SK-N-SH (cell line): ENCODE measurements at regions not wholly inside any gene's neighbourhood (a gene's known extent, or its start where the extent isn't known, plus 50 kb on each side); places are given as distances from the start of the nearest gene placed in this dataset.

ENCODE experiments used
- CTCF ChIA-PET: fragments of 300-600, 350-600 bp; formaldehyde crosslinking; extraction: SDS; loops from one replicate; lab custom pipeline; 2021; lab: Yijun Ruan, JAX
- POLR2A ChIA-PET: fragments of 350-600 bp; sonication (Branson Sonifier 250); formaldehyde crosslinking; extraction: SDS; loops from one replicate; lab custom pipeline; 2020; ENCODE audit warnings: antibody characterized with exemption, inconsistent platforms; lab: Yijun Ruan, JAX
- DNase-seq: peaks from one replicate; pipeline ENCODE4 v3.0.0; 2012
- H2AFZ ChIP-seq: fragments of 200-600 bp; sonication (generic); 2 replicates; pipeline ENCODE4 v1.8.1; 2016; ENCODE audit warnings: antibody characterized with exemption, mild to moderate bottlenecking, low read depth
- H3F3A ChIP-seq: fragments of 200-600 bp; sonication (generic); replicated peaks from 2 replicates; pipeline ENCODE3; 2016; ENCODE audit warnings: antibody characterized with exemption, mild to moderate bottlenecking; ENCODE audit not compliant: insufficient read depth
- H3K27ac ChIP-seq, 2 experiments: fragments of 200-500 bp in 1 of 2; fragments of 200-600 bp in 1 of 2; sonication (Bioruptor generic) in 1 of 2; sonication (generic), shearing (Covaris generic) in 1 of 2; 2 replicates each; pipeline versions ENCODE4 v1.5.1 to v1.6.1; 2014 to 2016; ENCODE audit warnings: low read depth in 2 of 2, inconsistent platforms in 1 of 2, low read length in 1 of 2, mild to moderate bottlenecking in 1 of 2, mixed read lengths in 1 of 2
- H3K27me3 ChIP-seq: fragments of 200-600 bp; sonication (generic), shearing (Covaris generic); 2 replicates; pipeline ENCODE4 v1.6.1; 2016; ENCODE audit warnings: mixed run types; ENCODE audit not compliant: insufficient read depth
- H3K36me3 ChIP-seq, 2 experiments: fragments of 200-500 bp in 1 of 2; fragments of 200-600 bp in 1 of 2; sonication (Bioruptor generic) in 1 of 2; sonication (generic) in 1 of 2; replicated peaks in 1 of 2; 2 replicates each; pipeline versions ENCODE3 to v1.5.1; 2014 to 2016; ENCODE audit warnings: low read length in 1 of 2, mild to moderate bottlenecking in 1 of 2; ENCODE audit not compliant: insufficient read depth in 2 of 2, control insufficient read depth in 1 of 2
- H3K4me1 ChIP-seq, 2 experiments: fragments of 200-500 bp in 1 of 2; fragments of 200-600 bp in 1 of 2; sonication (Bioruptor generic) in 1 of 2; sonication (generic), shearing (Covaris generic) in 1 of 2; 2 replicates each; pipeline versions ENCODE4 v1.5.1 to v1.6.1; 2014 to 2016; ENCODE audit warnings: low read depth in 1 of 2, low read length in 1 of 2, mixed run types in 1 of 2; ENCODE audit not compliant: insufficient read depth in 2 of 2, control insufficient read depth in 1 of 2
- H3K4me2 ChIP-seq: fragments of 200-600 bp; sonication (generic), shearing (Covaris generic); 2 replicates; pipeline ENCODE4 v1.6.1; 2017; ENCODE audit warnings: mixed run types
- H3K4me3 ChIP-seq, 2 experiments: fragments of 200-500 bp in 1 of 2; fragments of 200-600 bp in 1 of 2; sonication (Bioruptor generic) in 1 of 2; sonication (generic), shearing (Covaris generic) in 1 of 2; 2 replicates each; pipeline versions ENCODE4 v1.5.1 to v1.8.1; 2014 to 2016; ENCODE audit warnings: low read depth in 2 of 2, inconsistent platforms in 1 of 2, low read length in 1 of 2, mild to moderate bottlenecking in 1 of 2, mixed read lengths in 1 of 2, moderate library complexity in 1 of 2
- H3K79me2 ChIP-seq: fragments of 200-600 bp; sonication (generic); 2 replicates; pipeline ENCODE4 v1.8.1; 2017; ENCODE audit warnings: mild to moderate bottlenecking; ENCODE audit not compliant: insufficient read depth
- H3K9ac ChIP-seq: fragments of 200-600 bp; sonication (generic); 2 replicates; pipeline ENCODE4 v1.6.1; 2017; ENCODE audit warnings: mixed run types
- H3K9me2 ChIP-seq: fragments of 200-600 bp; sonication (generic); 2 replicates; pipeline ENCODE4 v1.6.1; 2017; ENCODE audit warnings: mixed run types
- H3K9me3 ChIP-seq: fragments of 200-600 bp; sonication (generic); 2 replicates; pipeline ENCODE4 v1.6.1; 2017; ENCODE audit warnings: mixed run types, mild to moderate bottlenecking, moderate library complexity
- H4K20me1 ChIP-seq: fragments of 200-600 bp; sonication (generic); 2 replicates; pipeline ENCODE4 v1.6.1; 2017; ENCODE audit warnings: mild to moderate bottlenecking, mixed run types; ENCODE audit not compliant: insufficient read depth
- ELF1 ChIP-seq: IDR thresholded peaks from 2 replicates; pipeline ENCODE4 v1.4.0; 2012
- EP300 ChIP-seq, 2 experiments: IDR thresholded peaks; 2 replicates each; pipeline versions ENCODE4 v1.4.0 to v1.6.1; 2012; ENCODE audit warnings: borderline replicate concordance in 1 of 2, low read depth in 1 of 2, low read length in 1 of 2
- FOSL2 ChIP-seq: IDR thresholded peaks from 2 replicates; pipeline ENCODE4 v1.4.0; 2012; ENCODE audit warnings: low read depth, mild to moderate bottlenecking, moderate library complexity, borderline replicate concordance
- GATA2 ChIP-seq: sonication (generic); formaldehyde crosslinking; IDR thresholded peaks from 2 replicates; pipeline ENCODE4 v1.5.0; 2020; ENCODE audit warnings: mild to moderate bottlenecking, missing genetic modification reagents
- MXI1 ChIP-seq: IDR thresholded peaks from 2 replicates; pipeline ENCODE4 v1.6.1; 2012; ENCODE audit warnings: mild to moderate bottlenecking, low read depth, low read length, improper control_type of control experiment
- NFIC ChIP-seq: IDR thresholded peaks from 2 replicates; pipeline ENCODE4 v1.4.0; 2012; ENCODE audit warnings: borderline replicate concordance
- NRF1 ChIP-seq: IDR thresholded peaks from 2 replicates; pipeline ENCODE4 v1.6.1; 2012; ENCODE audit warnings: low read depth, mild to moderate bottlenecking, low read length
- POLR2AphosphoS5 ChIP-seq: IDR thresholded peaks from 2 replicates; pipeline ENCODE4 v1.6.1; 2012; ENCODE audit warnings: low read depth, low read length
- RAD21 ChIP-seq: IDR thresholded peaks from 2 replicates; pipeline ENCODE4 v1.6.1; 2012; ENCODE audit warnings: mild to moderate bottlenecking, low read length
- RCOR1 ChIP-seq: fragments of 150-350 bp; IDR thresholded peaks from 2 replicates; pipeline ENCODE4 v1.6.1; 2017; ENCODE audit warnings: antibody characterized with exemption, low read length
- RFX5 ChIP-seq: IDR thresholded peaks from 2 replicates; pipeline ENCODE4 v1.6.1; 2012; ENCODE audit warnings: mild to moderate bottlenecking, improper control_type of control experiment, low read length
- RXRA ChIP-seq: IDR thresholded peaks from 2 replicates; pipeline ENCODE4 v1.4.0; 2012; ENCODE audit warnings: low read depth, mild to moderate bottlenecking, borderline replicate concordance
- SIN3A ChIP-seq: IDR thresholded peaks from 2 replicates; pipeline ENCODE4 v1.6.1; 2012; ENCODE audit warnings: low read depth, mild to moderate bottlenecking, low read length, moderate library complexity, borderline replicate concordance
- SMC3 ChIP-seq: IDR thresholded peaks from 2 replicates; pipeline ENCODE4 v1.6.1; 2012; ENCODE audit warnings: low read depth, low read length, improper control_type of control experiment
- TAF1 ChIP-seq: IDR thresholded peaks from 2 replicates; pipeline ENCODE4 v1.6.1; 2012; ENCODE audit warnings: low read depth, mild to moderate bottlenecking, low read length, moderate library complexity, borderline replicate concordance
- TCF12 ChIP-seq: IDR thresholded peaks from 2 replicates; pipeline ENCODE4 v1.4.0; 2012
- YY1 ChIP-seq: IDR thresholded peaks from 2 replicates; pipeline ENCODE4 v1.4.0; 2012; ENCODE audit warnings: low read depth, mild to moderate bottlenecking
- WGBS: methylation state at CpG from one replicate; pipeline ENCODE4 v1.1.6; 2017; ENCODE audit warnings: low lambda C conversion rate; 5-methylcytosine and 5-hydroxymethylcytosine counted together
- TF ChIP-seq, protein P1 (sequence below): fragments of 150-350 bp; IDR thresholded peaks from 2 replicates; pipeline ENCODE4 v1.6.1; 2016; ENCODE audit warnings: mild to moderate bottlenecking, low read depth, low read length
- TF ChIP-seq, protein P2 (sequence below): fragments of 150-350 bp; IDR thresholded peaks from 2 replicates; pipeline ENCODE4 v1.6.1; 2017; ENCODE audit warnings: antibody characterized with exemption, low read length, low read depth, borderline replicate concordance
- TF ChIP-seq, protein P3 (sequence below): IDR thresholded peaks from 2 replicates; pipeline ENCODE4 v1.4.0; 2012; ENCODE audit warnings: low read depth, borderline replicate concordance
- TF ChIP-seq, protein P4 (sequence below): IDR thresholded peaks from 2 replicates; pipeline ENCODE4 v1.4.0; 2012; ENCODE audit warnings: low read depth
- TF ChIP-seq, protein P5 (sequence below): IDR thresholded peaks from 2 replicates; pipeline ENCODE4 v1.4.0; 2012; ENCODE audit warnings: low read depth, borderline replicate concordance
- TF ChIP-seq, protein P6 (sequence below): IDR thresholded peaks from 2 replicates; pipeline ENCODE4 v1.6.1; 2012; ENCODE audit warnings: mild to moderate bottlenecking, low read depth, low read length, moderate library complexity

DNA sequence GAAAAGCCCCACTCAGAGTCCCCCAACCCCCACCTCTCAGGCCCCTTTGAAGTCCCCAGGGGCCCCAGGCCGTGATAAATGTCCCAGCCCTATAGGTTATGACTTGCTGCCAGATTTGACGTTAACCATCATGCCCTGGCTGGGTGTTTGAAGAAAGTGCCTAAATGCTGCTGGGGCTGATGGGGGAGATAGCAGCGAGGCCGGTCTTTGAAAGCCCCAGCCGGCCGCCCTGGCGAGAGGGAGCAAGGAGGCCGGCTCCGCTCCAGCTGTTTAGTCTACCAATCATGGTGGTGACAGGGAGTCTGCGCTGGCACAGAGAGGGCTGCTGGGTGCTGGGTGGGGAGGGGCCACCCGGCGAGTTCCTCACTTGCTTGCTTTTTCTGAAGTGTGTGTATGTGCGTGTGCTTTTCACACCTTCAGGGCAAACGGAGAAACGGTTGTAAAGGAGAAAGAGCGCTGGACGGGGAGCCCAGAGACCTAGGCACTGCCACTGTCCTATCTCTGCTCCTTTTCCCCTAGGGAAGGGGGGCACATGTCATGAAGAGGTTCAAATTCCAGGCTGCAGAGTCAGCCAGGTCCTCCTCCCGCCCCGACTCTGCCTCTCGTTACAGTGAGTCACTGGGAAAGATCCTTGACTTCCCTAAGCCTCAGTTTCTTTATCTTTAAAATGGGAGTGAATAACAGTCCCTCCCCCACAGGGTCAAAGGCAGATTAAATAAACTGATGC lies 126.1 kb upstream of the HAND1 start:
- H3K4me1 ChIP-seq = peaks cover 5 to 49% of the 10 kb centered on the region in 2 experiments; a peak in 2 of 4 replicates
- H3K36me3 ChIP-seq = no peaks in the 10 kb centered on the region
- 13% methylated on average over 20 of the region's 20 CpGs for WGBS
- peak overlapping the region in 1 of 2 experiments; percentile 85; a peak in 2 of 4 replicates for H3K27ac ChIP-seq
- H3K4me3 ChIP-seq = peak overlapping the region; percentile 20 to 46; a peak in 2 of 4 replicates
- H3F3A ChIP-seq = no peaks in the 10 kb centered on the region
- H3K79me2 ChIP-seq = no peaks in the 10 kb centered on the region
- POLR2A ChIA-PET = interaction anchor here (0.6 to 2.2 kb wide), 7 partner anchors 76 to 140 kb away, joined by 3 to 16 read pairs (median 5); no protein-coding TSS in a partner anchor
- no peak overlapping the region for H3K9ac ChIP-seq
- H3K27me3 ChIP-seq = no peaks in the 10 kb centered on the region; the same call in 1 of the 2 replicates
- H2AFZ ChIP-seq = no peak overlapping the region; the same call in 1 of the 2 replicates
- H3K9me2 ChIP-seq = no peaks in the 10 kb centered on the region
- no peaks in the 10 kb centered on the region for H3K9me3 ChIP-seq
- no peaks in the 10 kb centered on the region for H4K20me1 ChIP-seq
- CTCF ChIA-PET = interaction anchor here (0.7 to 3.6 kb wide), 9 partner anchors 31 to 142 kb away, joined by 3 to 24 read pairs (median 4); no protein-coding TSS in a partner anchor
- peak; percentile 91 for DNase-seq
- peak overlapping the region; percentile 71 for H3K4me2 ChIP-seq
- TF ChIP-seq YY1 (0 out of 2 replicates have a peak, but pooled peaks have one; percentile 23), TCF12 (peak; percentile 63), EP300 (IDR thresholded peaks at IDR 0.05; ENCODE audit: borderline replicate concordance in 1 of 2, low read depth in 1 of 2, low read length in 1 of 2) (peak; percentile 15 to 98; a peak in 2 of 4 replicates), NFIC (no peak), NRF1 (peak; percentile 55; the same call in 1 of the 2 replicates), SMC3 (0 out of 2 replicates have a peak, but pooled peaks have one; percentile 11), RXRA (0 out of 2 replicates have a peak, but pooled peaks have one; percentile 6), SIN3A (peak; percentile 13; the same call in 1 of the 2 replicates), GATA2 (CRISPR knock-in tag) (peak; percentile 100), POLR2AphosphoS5 (0 out of 2 replicates have a peak, but pooled peaks have one; percentile 32), RCOR1 (peak; percentile 84), TAF1 (no peak), RFX5 (no peak), FOSL2 (peak; percentile 20; the same call in 1 of the 2 replicates), RAD21 (no peak; the same call in 1 of the 2 replicates), ELF1 (no peak), MXI1 (peak; percentile 65; the same call in 1 of the 2 replicates)
- TF ChIP-seq, protein P1, sequence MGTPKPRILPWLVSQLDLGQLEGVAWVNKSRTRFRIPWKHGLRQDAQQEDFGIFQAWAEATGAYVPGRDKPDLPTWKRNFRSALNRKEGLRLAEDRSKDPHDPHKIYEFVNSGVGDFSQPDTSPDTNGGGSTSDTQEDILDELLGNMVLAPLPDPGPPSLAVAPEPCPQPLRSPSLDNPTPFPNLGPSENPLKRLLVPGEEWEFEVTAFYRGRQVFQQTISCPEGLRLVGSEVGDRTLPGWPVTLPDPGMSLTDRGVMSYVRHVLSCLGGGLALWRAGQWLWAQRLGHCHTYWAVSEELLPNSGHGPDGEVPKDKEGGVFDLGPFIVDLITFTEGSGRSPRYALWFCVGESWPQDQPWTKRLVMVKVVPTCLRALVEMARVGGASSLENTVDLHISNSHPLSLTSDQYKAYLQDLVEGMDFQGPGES = no peak
- TF ChIP-seq, protein P2, sequence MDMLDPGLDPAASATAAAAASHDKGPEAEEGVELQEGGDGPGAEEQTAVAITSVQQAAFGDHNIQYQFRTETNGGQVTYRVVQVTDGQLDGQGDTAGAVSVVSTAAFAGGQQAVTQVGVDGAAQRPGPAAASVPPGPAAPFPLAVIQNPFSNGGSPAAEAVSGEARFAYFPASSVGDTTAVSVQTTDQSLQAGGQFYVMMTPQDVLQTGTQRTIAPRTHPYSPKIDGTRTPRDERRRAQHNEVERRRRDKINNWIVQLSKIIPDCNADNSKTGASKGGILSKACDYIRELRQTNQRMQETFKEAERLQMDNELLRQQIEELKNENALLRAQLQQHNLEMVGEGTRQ = no peak
- TF ChIP-seq, protein P3, sequence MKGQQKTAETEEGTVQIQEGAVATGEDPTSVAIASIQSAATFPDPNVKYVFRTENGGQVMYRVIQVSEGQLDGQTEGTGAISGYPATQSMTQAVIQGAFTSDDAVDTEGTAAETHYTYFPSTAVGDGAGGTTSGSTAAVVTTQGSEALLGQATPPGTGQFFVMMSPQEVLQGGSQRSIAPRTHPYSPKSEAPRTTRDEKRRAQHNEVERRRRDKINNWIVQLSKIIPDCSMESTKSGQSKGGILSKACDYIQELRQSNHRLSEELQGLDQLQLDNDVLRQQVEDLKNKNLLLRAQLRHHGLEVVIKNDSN = no peak
- TF ChIP-seq, protein P4, sequence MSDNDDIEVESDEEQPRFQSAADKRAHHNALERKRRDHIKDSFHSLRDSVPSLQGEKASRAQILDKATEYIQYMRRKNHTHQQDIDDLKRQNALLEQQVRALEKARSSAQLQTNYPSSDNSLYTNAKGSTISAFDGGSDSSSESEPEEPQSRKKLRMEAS = no peak
- TF ChIP-seq, protein P5, sequence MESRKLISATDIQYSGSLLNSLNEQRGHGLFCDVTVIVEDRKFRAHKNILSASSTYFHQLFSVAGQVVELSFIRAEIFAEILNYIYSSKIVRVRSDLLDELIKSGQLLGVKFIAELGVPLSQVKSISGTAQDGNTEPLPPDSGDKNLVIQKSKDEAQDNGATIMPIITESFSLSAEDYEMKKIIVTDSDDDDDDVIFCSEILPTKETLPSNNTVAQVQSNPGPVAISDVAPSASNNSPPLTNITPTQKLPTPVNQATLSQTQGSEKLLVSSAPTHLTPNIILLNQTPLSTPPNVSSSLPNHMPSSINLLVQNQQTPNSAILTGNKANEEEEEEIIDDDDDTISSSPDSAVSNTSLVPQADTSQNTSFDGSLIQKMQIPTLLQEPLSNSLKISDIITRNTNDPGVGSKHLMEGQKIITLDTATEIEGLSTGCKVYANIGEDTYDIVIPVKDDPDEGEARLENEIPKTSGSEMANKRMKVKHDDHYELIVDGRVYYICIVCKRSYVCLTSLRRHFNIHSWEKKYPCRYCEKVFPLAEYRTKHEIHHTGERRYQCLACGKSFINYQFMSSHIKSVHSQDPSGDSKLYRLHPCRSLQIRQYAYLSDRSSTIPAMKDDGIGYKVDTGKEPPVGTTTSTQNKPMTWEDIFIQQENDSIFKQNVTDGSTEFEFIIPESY = no peak
- TF ChIP-seq, protein P6, sequence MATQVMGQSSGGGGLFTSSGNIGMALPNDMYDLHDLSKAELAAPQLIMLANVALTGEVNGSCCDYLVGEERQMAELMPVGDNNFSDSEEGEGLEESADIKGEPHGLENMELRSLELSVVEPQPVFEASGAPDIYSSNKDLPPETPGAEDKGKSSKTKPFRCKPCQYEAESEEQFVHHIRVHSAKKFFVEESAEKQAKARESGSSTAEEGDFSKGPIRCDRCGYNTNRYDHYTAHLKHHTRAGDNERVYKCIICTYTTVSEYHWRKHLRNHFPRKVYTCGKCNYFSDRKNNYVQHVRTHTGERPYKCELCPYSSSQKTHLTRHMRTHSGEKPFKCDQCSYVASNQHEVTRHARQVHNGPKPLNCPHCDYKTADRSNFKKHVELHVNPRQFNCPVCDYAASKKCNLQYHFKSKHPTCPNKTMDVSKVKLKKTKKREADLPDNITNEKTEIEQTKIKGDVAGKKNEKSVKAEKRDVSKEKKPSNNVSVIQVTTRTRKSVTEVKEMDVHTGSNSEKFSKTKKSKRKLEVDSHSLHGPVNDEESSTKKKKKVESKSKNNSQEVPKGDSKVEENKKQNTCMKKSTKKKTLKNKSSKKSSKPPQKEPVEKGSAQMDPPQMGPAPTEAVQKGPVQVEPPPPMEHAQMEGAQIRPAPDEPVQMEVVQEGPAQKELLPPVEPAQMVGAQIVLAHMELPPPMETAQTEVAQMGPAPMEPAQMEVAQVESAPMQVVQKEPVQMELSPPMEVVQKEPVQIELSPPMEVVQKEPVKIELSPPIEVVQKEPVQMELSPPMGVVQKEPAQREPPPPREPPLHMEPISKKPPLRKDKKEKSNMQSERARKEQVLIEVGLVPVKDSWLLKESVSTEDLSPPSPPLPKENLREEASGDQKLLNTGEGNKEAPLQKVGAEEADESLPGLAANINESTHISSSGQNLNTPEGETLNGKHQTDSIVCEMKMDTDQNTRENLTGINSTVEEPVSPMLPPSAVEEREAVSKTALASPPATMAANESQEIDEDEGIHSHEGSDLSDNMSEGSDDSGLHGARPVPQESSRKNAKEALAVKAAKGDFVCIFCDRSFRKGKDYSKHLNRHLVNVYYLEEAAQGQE = 0 out of 2 replicates have a peak, but pooled peaks have one; percentile 7
